ENCODE measurements at regions not wholly inside any gene's neighbourhood (a gene's known extent, or its start where the extent isn't known, plus 50 kb on each side); places are given as distances from the start of the nearest gene placed in this dataset.

DNA sequence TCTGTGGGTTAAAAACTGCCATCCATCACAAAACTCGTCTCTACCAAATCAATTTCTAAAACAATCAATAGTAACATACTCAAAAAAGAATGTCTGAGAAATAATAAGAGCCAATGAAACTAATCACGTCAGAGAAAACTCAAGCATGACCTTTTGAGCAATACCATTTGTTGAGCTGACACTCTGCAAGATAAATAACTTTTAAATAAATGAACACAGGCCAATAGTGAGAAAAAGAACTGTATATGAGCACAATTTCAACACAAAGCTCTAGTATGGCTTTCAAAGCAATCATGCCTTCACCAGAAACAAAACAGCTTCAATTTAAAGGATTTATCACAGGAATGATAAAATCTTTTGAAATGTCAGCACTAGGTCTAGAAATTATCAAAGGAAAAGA, 249.2 kb upstream of the SETMAR start:
- TF ChIP-seq, protein P1, sequence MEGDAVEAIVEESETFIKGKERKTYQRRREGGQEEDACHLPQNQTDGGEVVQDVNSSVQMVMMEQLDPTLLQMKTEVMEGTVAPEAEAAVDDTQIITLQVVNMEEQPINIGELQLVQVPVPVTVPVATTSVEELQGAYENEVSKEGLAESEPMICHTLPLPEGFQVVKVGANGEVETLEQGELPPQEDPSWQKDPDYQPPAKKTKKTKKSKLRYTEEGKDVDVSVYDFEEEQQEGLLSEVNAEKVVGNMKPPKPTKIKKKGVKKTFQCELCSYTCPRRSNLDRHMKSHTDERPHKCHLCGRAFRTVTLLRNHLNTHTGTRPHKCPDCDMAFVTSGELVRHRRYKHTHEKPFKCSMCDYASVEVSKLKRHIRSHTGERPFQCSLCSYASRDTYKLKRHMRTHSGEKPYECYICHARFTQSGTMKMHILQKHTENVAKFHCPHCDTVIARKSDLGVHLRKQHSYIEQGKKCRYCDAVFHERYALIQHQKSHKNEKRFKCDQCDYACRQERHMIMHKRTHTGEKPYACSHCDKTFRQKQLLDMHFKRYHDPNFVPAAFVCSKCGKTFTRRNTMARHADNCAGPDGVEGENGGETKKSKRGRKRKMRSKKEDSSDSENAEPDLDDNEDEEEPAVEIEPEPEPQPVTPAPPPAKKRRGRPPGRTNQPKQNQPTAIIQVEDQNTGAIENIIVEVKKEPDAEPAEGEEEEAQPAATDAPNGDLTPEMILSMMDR (IDR thresholded peaks at IDR 0.05): no peak
- TF ChIP-seq POLR2AphosphoS5 (IDR thresholded peaks at IDR 0.05): no peak
- TF ChIP-seq POLR2A (IDR thresholded peaks at IDR 0.05): no peak
